OCI-LY7 (cell line): ENCODE measurements at regions not wholly inside any gene's neighbourhood (a gene's known extent, or its start where the extent isn't known, plus 50 kb on each side); places are given as distances from the start of the nearest gene placed in this dataset.

Experiments
- BruUV-seq: library from RNA; stranded (reverse); fragments of 400-500 nt; replicated peaks from 2 replicates; lab custom pipeline; 2021; lab: Mats Ljungman, UMichigan
- CTCF ChIA-PET: fragments of 300-600 bp; sonication (Branson Sonifier 250); formaldehyde crosslinking; loops from one replicate; lab custom pipeline; 2022; ENCODE audit warnings: antibody characterized with exemption; ENCODE audit not compliant: unreplicated experiment; lab: Charles Lee
- POLR2A ChIA-PET: fragments of 300-600 bp; sonication (Branson Sonifier 250); formaldehyde crosslinking; loops from one replicate; lab custom pipeline; 2022; ENCODE audit warnings: antibody characterized with exemption; lab: Charles Lee
- DNase-seq: peaks from one replicate; pipeline ENCODE4 v3.0.0-alpha.2; 2015; ENCODE audit warnings: low spot score
- H2AFZ ChIP-seq: fragments of 200-600 bp; sonication (generic), shearing (Covaris generic); 2 replicates; pipeline ENCODE4 v1.6.1; 2014; ENCODE audit warnings: mild to moderate bottlenecking, antibody characterized with exemption, low read length, moderate library complexity
- H3K27ac ChIP-seq: fragments of 200-600 bp; sonication (generic); 2 replicates; pipeline ENCODE4 v1.5.1; 2014; ENCODE audit warnings: mixed run types, low read depth, mild to moderate bottlenecking, moderate library complexity, low read length, inconsistent platforms; ENCODE audit not compliant: poor library complexity, severe bottlenecking
- H3K36me3 ChIP-seq: fragments of 200-600 bp; sonication (generic); 2 replicates; pipeline ENCODE4 v1.6.1; 2014; ENCODE audit warnings: mild to moderate bottlenecking, antibody characterized with exemption, low read length, moderate library complexity, mixed read lengths; ENCODE audit not compliant: insufficient read depth
- H3K4me1 ChIP-seq: fragments of 200-600 bp; sonication (generic); 2 replicates; pipeline ENCODE4 v1.5.1; 2014; ENCODE audit warnings: mild to moderate bottlenecking, low read length; ENCODE audit not compliant: insufficient read depth, poor library complexity, severe bottlenecking
- H3K4me2 ChIP-seq: fragments of 200-600 bp; sonication (generic); 2 replicates; pipeline ENCODE4 v1.6.1; 2014; ENCODE audit warnings: mild to moderate bottlenecking, low read length
- H3K4me3 ChIP-seq: fragments of 200-600 bp; sonication (generic); 2 replicates; pipeline ENCODE4 v1.5.1; 2014; ENCODE audit warnings: mild to moderate bottlenecking, low read depth, low read length; ENCODE audit not compliant: poor library complexity, severe bottlenecking
- H3K79me2 ChIP-seq: fragments of 200-600 bp; sonication (generic); 2 replicates; pipeline ENCODE4 v1.6.1; 2016; ENCODE audit warnings: low read depth, mild to moderate bottlenecking, low read length, moderate library complexity, mixed read lengths; ENCODE audit not compliant: insufficient read depth
- H3K9me2 ChIP-seq: fragments of 200-600 bp; sonication (generic); 2 replicates; pipeline ENCODE4 v1.6.1; 2016; ENCODE audit warnings: mild to moderate bottlenecking, low read length, mixed read lengths; ENCODE audit not compliant: insufficient read depth
- H3K9me3 ChIP-seq: fragments of 200-600 bp; sonication (generic); 2 replicates; pipeline ENCODE4 v1.6.1; 2014; ENCODE audit warnings: mild to moderate bottlenecking, mixed run types, low read length, mixed read lengths
- H4K20me1 ChIP-seq: fragments of 200-600 bp; sonication (generic); 2 replicates; pipeline ENCODE4 v1.6.1; 2014; ENCODE audit warnings: mild to moderate bottlenecking, antibody characterized with exemption, low read length, moderate library complexity, mixed read lengths; ENCODE audit not compliant: insufficient read depth
- EZH2phosphoT487 ChIP-seq: fragments of 200-600 bp; sonication (generic); IDR thresholded peaks from 2 replicates; pipeline ENCODE4 v1.6.1; 2018; ENCODE audit warnings: low read depth, borderline replicate concordance, mild to moderate bottlenecking, mixed run types, antibody characterized with exemption, low read length, moderate library complexity, mixed read lengths
- intact Hi-C: fragments of 100-400 bp; cut with micrococcal nuclease; formaldehyde crosslinking; loops from one replicate; pipeline ENCODE4 v1.10.0; 2022; ENCODE audit not compliant: unreplicated experiment
- TF ChIP-seq, protein P1 (sequence below): fragments of 200-600 bp; sonication (generic); conservative IDR thresholded peaks from 2 replicates; pipeline ENCODE4 v1.5.1; 2014; ENCODE audit warnings: mild to moderate bottlenecking, antibody characterized with exemption, low read length, moderate library complexity, mixed read lengths

DNA sequence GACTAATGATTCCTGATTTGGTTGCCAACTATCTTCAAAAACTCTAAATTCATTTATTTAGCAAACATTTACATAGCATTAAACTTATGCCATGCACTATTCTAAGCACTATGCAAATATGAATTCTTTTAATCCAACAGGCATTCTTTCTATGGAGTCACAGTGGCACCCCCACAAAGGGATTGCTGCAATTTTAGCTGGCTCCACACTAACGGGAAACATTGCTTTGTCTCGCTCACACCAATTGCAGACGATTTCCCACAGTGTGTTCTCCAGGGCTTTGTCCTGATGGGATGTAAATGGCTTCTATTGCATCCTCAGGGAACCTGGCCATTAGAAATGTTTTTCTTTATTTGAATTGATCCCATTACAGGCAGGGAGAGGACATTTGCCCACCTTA lies 259.1 kb downstream of the BARHL2 start:
- H3K9me2 ChIP-seq, result no peaks in the 10 kb centered on the region
- no TSS peak for BruUV-seq
- no peaks in the 10 kb centered on the region for H4K20me1 ChIP-seq
- no peak overlapping the region for H2AFZ ChIP-seq
- H3K79me2 ChIP-seq, result no peaks in the 10 kb centered on the region
- ChIA-PET POLR2A (interaction anchor here (0.8 kb wide), 1 partner anchor 20 kb away, joined by 4 read pairs; no protein-coding TSS in a partner anchor), CTCF (no interaction called here)
- no peak overlapping the region for H3K27ac ChIP-seq
- no peaks in the 10 kb centered on the region for H3K4me1 ChIP-seq
- intact Hi-C loops, result no loop called here
- H3K4me2 ChIP-seq, result no peak overlapping the region
- no peak overlapping the region for H3K4me3 ChIP-seq
- TF ChIP-seq, protein P1, sequence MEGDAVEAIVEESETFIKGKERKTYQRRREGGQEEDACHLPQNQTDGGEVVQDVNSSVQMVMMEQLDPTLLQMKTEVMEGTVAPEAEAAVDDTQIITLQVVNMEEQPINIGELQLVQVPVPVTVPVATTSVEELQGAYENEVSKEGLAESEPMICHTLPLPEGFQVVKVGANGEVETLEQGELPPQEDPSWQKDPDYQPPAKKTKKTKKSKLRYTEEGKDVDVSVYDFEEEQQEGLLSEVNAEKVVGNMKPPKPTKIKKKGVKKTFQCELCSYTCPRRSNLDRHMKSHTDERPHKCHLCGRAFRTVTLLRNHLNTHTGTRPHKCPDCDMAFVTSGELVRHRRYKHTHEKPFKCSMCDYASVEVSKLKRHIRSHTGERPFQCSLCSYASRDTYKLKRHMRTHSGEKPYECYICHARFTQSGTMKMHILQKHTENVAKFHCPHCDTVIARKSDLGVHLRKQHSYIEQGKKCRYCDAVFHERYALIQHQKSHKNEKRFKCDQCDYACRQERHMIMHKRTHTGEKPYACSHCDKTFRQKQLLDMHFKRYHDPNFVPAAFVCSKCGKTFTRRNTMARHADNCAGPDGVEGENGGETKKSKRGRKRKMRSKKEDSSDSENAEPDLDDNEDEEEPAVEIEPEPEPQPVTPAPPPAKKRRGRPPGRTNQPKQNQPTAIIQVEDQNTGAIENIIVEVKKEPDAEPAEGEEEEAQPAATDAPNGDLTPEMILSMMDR, result no peak
- no peak for TF ChIP-seq EZH2phosphoT487
- no peaks in the 10 kb centered on the region for H3K36me3 ChIP-seq
- no peak for DNase-seq
- no peaks in the 10 kb centered on the region for H3K9me3 ChIP-seq

DNA sequence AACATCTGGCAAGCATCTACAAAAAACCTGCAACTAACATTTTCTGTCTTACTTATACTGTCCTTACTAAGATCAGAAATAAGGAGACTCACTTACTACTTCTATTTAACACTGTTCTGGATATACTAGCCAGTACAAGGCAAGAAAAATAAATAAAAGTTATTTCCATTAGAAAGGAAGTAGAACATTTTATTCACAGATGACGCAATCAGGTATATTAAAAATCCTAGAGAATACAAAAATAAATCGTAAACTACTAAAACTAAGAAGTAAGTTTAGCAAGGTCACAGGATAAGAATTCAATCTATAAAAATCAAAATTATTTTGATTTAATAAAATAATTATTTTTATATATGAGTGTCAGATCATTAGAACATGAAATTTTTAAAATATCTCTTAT lies 264.6 kb downstream of the BARHL2 start:
- H3K9me2 ChIP-seq, result no peaks in the 10 kb centered on the region
- no peaks in the 10 kb centered on the region for H3K79me2 ChIP-seq
- no peak for TF ChIP-seq EZH2phosphoT487
- TF ChIP-seq, protein P1, result no peak
- POLR2A ChIA-PET, result no interaction called here
- no TSS peak for BruUV-seq
- H3K4me1 ChIP-seq, result no peaks in the 10 kb centered on the region
- intact Hi-C loops, result no loop called here
- H4K20me1 ChIP-seq, result no peaks in the 10 kb centered on the region
- H3K36me3 ChIP-seq, result no peaks in the 10 kb centered on the region
- no peak overlapping the region for H3K4me3 ChIP-seq
- H2AFZ ChIP-seq, result no peak overlapping the region
- no peak for DNase-seq
- H3K9me3 ChIP-seq, result no peaks in the 10 kb centered on the region
- no peak overlapping the region for H3K27ac ChIP-seq
- CTCF ChIA-PET, result no interaction called here
- H3K4me2 ChIP-seq, result no peak overlapping the region

DNA sequence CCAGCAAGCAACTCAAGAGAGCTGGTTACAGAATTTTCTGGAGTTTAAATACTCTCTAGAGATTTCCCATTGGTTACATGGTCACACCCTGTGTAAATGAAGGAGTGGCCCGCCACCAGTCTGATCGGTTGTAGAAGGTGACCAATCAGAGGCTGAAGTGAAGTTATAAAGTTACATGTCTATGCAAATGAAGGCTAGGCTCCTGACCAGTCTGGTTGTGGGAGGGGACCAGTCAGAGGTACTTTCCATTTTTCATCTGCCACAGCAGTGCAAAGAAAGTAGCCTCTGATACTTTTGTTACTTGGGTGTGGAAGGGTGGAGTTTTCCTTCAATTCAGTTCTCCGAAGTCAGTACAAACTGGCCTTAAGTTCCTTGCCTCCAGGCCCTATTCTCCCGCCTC lies 273.7 kb downstream of the BARHL2 start:
- CTCF ChIA-PET, result no interaction called here
- Histone ChIP-seq H3K4me2 (no peak overlapping the region), H3K36me3 (no peaks in the 10 kb centered on the region), H3K4me1 (no peaks in the 10 kb centered on the region), H3K79me2 (no peaks in the 10 kb centered on the region), H3K9me3 (no peaks in the 10 kb centered on the region), H2AFZ (no peak overlapping the region), H4K20me1 (no peaks in the 10 kb centered on the region), H3K27ac (no peak overlapping the region), H3K4me3 (no peak overlapping the region), H3K9me2 (no peaks in the 10 kb centered on the region)
- intact Hi-C loops, result no loop called here
- no TSS peak for BruUV-seq
- POLR2A ChIA-PET, result no interaction called here
- TF ChIP-seq, protein P1, result no peak
- no peak for TF ChIP-seq EZH2phosphoT487
- DNase-seq, result no peak
